AG04450 (cell line): ENCODE measurements at regions not wholly inside any gene's neighbourhood (a gene's known extent, or its start where the extent isn't known, plus 50 kb on each side); places are given as distances from the start of the nearest gene placed in this dataset.
A peak's percentile ranks its signal among the peaks of the same experiment; 100 is the strongest.

Experiments
- CTCF ChIA-PET: fragments of 300-600, 350-600 bp; formaldehyde crosslinking; extraction: SDS; loops from one replicate; lab custom pipeline; 2022; ENCODE audit warnings: antibody characterized with exemption, inconsistent platforms; lab: Charles Lee
- POLR2A ChIA-PET: fragments of 350-600 bp; formaldehyde crosslinking; extraction: SDS; loops from one replicate; lab custom pipeline; 2021; ENCODE audit warnings: antibody characterized with exemption, inconsistent platforms; lab: Yijun Ruan, JAX
- DNase-seq: peaks from one replicate; pipeline ENCODE4 v3.0.0-alpha.2; 2011; ENCODE audit warnings: low read depth, low spot score
- H3K27ac ChIP-seq: one replicate; pipeline ENCODE4 v1.5.1; 2012; ENCODE audit warnings: low read depth, low read length, control low read depth
- H3K27me3 ChIP-seq: one replicate; pipeline ENCODE4 v1.6.0; 2012; ENCODE audit warnings: low read length; ENCODE audit not compliant: control insufficient read depth, insufficient read depth
- H3K4me3 ChIP-seq: 2 replicates; pipeline ENCODE4 v1.5.1; 2011; ENCODE audit warnings: mild to moderate bottlenecking, low read depth, low read length, control low read depth
- H3K9me3 ChIP-seq: 2 replicates; pipeline ENCODE4 v1.5.1; 2012; ENCODE audit warnings: low read length; ENCODE audit not compliant: control insufficient read depth, insufficient read depth
- CTCF ChIP-seq: IDR thresholded peaks from 2 replicates; pipeline ENCODE4 v1.5.1; 2011; ENCODE audit warnings: low read depth, low read length, control low read depth, inconsistent platforms

DNA sequence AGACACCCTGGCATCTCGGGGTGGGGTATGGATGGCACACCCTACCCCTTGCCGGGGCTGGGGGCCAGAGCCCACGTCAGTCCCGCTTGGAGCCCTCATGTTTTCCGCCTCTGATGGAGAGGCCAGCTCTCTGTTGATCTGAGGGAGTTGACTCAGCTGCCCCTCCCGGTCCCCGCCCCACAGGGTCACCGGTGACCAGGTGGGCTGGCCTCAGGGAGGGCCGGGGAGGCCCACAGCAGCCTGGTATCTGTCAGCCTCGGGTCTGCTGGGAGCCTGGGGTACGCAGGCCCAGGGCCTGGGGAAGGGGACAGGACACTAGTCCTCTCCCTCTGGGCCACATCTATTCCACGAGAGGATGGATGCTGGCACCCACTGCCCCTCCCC is 109.5 kb upstream of the CIBAR2 start:
- POLR2A ChIA-PET, result no interaction called here
- no peak for DNase-seq
- H3K4me3 ChIP-seq, result no peak overlapping the region
- CTCF ChIA-PET, result no interaction called here
- H3K27me3 ChIP-seq, result no peaks in the 10 kb centered on the region
- H3K27ac ChIP-seq, result no peak overlapping the region
- no peak for TF ChIP-seq CTCF
- peaks cover 9% of the 10 kb centered on the region; the same call in 1 of the 2 replicates for H3K9me3 ChIP-seq

DNA sequence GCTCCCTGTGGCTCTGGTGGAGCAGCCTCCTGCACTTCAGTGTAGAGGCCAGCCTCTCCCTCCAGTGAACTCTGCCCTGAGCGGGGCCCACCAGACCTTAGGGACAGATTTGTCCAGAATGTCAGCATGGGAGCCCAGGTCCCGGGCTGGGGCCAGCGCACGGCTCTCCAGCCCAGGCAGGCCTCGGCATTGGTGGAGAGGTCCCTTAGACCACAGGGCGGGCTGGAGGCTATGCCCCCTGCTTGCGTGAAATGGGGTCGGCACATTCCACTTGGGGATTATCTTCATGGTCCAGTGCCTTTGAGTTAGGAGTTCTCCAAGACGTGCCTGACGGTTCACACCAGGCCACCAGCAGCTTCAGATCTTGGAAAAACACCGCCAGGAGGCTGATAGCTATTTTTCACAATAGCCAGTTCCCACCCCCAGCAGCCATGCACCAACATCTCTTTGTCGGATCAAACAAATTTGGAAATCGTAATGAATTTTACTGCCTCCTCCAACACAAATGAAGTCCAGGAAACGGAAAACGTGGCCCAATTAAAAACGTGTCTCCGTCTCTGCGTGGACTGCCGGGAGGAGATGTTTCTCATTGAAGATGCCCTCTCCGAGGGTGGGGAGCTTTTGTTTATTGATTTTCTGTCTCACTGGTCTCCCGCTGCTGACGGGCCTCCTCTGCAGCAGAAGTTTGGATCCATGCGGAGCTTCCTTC is 110.0 kb upstream of the CIBAR2 start:
- DNase-seq, result no peak
- Histone ChIP-seq H3K27ac (peak overlapping the region; percentile 11), H3K9me3 (peaks cover 9% of the 10 kb centered on the region; the same call in 1 of the 2 replicates), H3K4me3 (no peak overlapping the region), H3K27me3 (no peaks in the 10 kb centered on the region)
- CTCF ChIA-PET, result interaction anchor here (0.7 kb wide), 1 partner anchor 379 kb away, joined by 3 read pairs; no protein-coding TSS in a partner anchor
- no peak for TF ChIP-seq CTCF
- POLR2A ChIA-PET, result interaction anchor here (1.1 kb wide), 1 partner anchor 13 kb away, joined by 3 read pairs; no protein-coding TSS in a partner anchor

- ChIA-PET CTCF (interaction anchor here (0.8 to 1.6 kb wide), 2 partner anchors 20 to 111 kb away, joined by 3 to 4 read pairs; no protein-coding TSS in a partner anchor), POLR2A (interaction anchor here (0.7 kb wide), 1 partner anchor 10 kb away, joined by 5 read pairs; no protein-coding TSS in a partner anchor)
- Histone ChIP-seq H3K27ac (no peak overlapping the region), H3K27me3 (no peaks in the 10 kb centered on the region), H3K9me3 (peaks cover 9% of the 10 kb centered on the region; the same call in 1 of the 2 replicates), H3K4me3 (no peak overlapping the region)
- no peak for TF ChIP-seq CTCF
- no peak for DNase-seq
Observed at GRCh38 chr16:85225257-85225656, 113.0 kb upstream of the CIBAR2 start.

GRCh38 chr16:85225721-85226120 is 113.4 kb upstream of the CIBAR2 start:
- TF ChIP-seq CTCF, result no peak
- no peak overlapping the region for H3K27ac ChIP-seq
- H3K4me3 ChIP-seq, result no peak overlapping the region
- no peak for DNase-seq
- ChIA-PET POLR2A (no interaction called here), CTCF (no interaction called here)
- no peaks in the 10 kb centered on the region for H3K27me3 ChIP-seq
- H3K9me3 ChIP-seq, result peaks cover 9% of the 10 kb centered on the region; the same call in 1 of the 2 replicates
